SK-N-SH (cell line): ENCODE measurements at regions not wholly inside any gene's neighbourhood (a gene's known extent, or its start where the extent isn't known, plus 50 kb on each side); places are given as distances from the start of the nearest gene placed in this dataset.

Experiments used
- TF ChIP-seq, protein P1 (sequence below): IDR thresholded peaks from 2 replicates; pipeline ENCODE4 v1.4.0; 2012; ENCODE audit warnings: low read depth, borderline replicate concordance
- TF ChIP-seq, protein P2 (sequence below): IDR thresholded peaks from 2 replicates; pipeline ENCODE4 v1.4.0; 2012; ENCODE audit warnings: low read depth, borderline replicate concordance

DNA sequence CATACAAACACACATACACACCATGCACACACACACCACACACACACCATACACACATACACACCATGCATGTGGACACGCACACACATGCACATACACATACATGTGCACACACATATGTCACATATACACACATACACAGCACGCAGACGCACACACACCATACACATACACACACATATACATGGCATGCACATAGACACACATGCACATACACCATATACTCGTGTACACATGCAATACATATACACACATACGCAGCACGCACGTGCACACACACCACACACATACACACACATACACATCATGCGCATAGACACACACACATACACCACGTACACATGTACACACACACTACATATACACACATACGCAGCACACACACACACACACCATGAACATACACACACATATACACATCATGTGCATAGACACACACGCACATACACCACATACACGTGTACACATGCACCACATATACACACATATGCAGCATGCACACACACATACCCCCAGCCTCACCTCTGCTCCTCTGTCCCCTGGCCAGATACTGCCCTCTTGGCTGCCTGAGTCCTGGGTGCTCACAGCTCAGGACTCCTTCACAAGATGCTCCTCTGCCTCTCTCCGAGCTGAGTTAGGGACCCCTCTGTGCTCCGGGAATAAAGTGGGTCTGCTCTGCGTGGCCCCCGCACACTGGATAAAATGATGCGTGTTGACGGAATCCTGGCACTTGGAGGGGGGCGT lies 70.9 kb upstream of the ARHGEF7 start:
- TF ChIP-seq, protein P1, sequence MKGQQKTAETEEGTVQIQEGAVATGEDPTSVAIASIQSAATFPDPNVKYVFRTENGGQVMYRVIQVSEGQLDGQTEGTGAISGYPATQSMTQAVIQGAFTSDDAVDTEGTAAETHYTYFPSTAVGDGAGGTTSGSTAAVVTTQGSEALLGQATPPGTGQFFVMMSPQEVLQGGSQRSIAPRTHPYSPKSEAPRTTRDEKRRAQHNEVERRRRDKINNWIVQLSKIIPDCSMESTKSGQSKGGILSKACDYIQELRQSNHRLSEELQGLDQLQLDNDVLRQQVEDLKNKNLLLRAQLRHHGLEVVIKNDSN = no peak
- TF ChIP-seq, protein P2, sequence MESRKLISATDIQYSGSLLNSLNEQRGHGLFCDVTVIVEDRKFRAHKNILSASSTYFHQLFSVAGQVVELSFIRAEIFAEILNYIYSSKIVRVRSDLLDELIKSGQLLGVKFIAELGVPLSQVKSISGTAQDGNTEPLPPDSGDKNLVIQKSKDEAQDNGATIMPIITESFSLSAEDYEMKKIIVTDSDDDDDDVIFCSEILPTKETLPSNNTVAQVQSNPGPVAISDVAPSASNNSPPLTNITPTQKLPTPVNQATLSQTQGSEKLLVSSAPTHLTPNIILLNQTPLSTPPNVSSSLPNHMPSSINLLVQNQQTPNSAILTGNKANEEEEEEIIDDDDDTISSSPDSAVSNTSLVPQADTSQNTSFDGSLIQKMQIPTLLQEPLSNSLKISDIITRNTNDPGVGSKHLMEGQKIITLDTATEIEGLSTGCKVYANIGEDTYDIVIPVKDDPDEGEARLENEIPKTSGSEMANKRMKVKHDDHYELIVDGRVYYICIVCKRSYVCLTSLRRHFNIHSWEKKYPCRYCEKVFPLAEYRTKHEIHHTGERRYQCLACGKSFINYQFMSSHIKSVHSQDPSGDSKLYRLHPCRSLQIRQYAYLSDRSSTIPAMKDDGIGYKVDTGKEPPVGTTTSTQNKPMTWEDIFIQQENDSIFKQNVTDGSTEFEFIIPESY = no peak
